ENCODE measurements at regions not wholly inside any gene's neighbourhood (a gene's known extent, or its start where the extent isn't known, plus 50 kb on each side); places are given as distances from the start of the nearest gene placed in this dataset.

DNA sequence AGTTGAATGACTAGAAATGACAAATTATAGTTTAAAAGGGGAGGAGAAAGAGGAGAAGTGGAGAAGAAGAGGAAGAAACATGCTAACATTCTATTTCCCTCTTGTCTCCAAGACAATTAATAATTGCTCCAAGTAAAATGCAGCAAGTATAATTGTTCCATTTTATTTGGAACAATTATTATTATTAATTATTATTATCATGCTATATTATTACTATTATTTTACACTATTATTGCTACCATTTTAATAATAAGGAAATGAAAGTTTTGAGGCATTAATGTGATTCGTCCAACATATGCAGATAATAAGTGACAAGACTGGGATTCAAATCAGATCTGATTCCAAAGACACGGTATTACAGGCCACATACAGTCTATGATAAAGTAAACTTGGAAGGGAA is 293.6 kb upstream of the ZC3H12C start:
- TF ChIP-seq, protein P1, sequence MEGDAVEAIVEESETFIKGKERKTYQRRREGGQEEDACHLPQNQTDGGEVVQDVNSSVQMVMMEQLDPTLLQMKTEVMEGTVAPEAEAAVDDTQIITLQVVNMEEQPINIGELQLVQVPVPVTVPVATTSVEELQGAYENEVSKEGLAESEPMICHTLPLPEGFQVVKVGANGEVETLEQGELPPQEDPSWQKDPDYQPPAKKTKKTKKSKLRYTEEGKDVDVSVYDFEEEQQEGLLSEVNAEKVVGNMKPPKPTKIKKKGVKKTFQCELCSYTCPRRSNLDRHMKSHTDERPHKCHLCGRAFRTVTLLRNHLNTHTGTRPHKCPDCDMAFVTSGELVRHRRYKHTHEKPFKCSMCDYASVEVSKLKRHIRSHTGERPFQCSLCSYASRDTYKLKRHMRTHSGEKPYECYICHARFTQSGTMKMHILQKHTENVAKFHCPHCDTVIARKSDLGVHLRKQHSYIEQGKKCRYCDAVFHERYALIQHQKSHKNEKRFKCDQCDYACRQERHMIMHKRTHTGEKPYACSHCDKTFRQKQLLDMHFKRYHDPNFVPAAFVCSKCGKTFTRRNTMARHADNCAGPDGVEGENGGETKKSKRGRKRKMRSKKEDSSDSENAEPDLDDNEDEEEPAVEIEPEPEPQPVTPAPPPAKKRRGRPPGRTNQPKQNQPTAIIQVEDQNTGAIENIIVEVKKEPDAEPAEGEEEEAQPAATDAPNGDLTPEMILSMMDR (IDR thresholded peaks at IDR 0.05): no peak

DNA sequence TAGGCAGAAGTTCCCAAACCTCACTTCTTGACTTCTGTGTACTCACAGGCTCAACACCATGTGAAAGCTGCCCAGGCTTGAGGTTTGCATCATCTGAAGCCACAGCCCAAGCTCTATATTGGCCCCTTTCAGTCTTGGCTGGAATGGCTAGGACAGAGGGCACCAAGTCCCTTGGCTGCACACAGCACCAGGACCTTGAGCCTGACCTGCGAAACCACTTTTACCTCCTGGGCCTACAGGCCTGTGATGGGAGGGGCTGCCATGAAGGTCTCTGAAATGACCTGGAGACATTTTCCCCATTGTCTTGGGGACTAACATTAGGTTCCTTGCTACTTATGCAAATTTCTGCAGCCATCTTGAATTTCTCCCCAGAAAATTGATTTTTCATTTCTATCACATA is 288.3 kb upstream of the ZC3H12C start:
- Histone ChIP-seq H3K27me3 (ENCODE audit: control insufficient read depth in 1 of 2, insufficient read depth in 2 of 2, low read length in 2 of 2) (no peaks in the 10 kb centered on the region), H3K4me1 (ENCODE audit: insufficient read depth, low read length) (no peaks in the 10 kb centered on the region), H3K4me3 (ENCODE audit: low read length) (no peak overlapping the region), H3K27ac (ENCODE audit: low read depth in 1 of 2, low read length in 2 of 2) (no peak overlapping the region), H3K36me3 (ENCODE audit: insufficient read depth, low read length) (no peaks in the 10 kb centered on the region), H3K9me3 (ENCODE audit: control insufficient read depth in 1 of 2, insufficient read depth in 1 of 2, low read length in 2 of 2) (peaks cover 0 to 3% of the 10 kb centered on the region in 2 experiments)
- ATAC-seq (ENCODE audit: poor library complexity) (no peak), DNase-seq (no peak)
- ChIA-PET CTCF (no interaction called here), POLR2A (no interaction called here)
- Mint-ChIP-seq H3K9me3 (peaks cover 4% of the 10 kb centered on the region), H3K27ac (no peak overlapping the region), H3K27me3 (no peaks in the 10 kb centered on the region), H3K4me3 (no peak overlapping the region), H3K36me3 (ENCODE audit: low read depth) (no peaks in the 10 kb centered on the region), H3K4me1 (ENCODE audit: low read depth) (no peaks in the 10 kb centered on the region)
- intact Hi-C loops (cut with DNase I, micrococcal nuclease): no loop called here
- TF ChIP-seq, protein P1 (IDR thresholded peaks at IDR 0.05): no peak

More for the DNA sequence above, 293.6 kb upstream of the ZC3H12C start:
- Mint-ChIP-seq H3K36me3 (ENCODE audit: low read depth) (no peaks in the 10 kb centered on the region), H3K27ac (no peak overlapping the region), H3K4me3 (no peak overlapping the region), H3K27me3 (no peaks in the 10 kb centered on the region), H3K4me1 (ENCODE audit: low read depth) (no peaks in the 10 kb centered on the region), H3K9me3 (peaks cover 2% of the 10 kb centered on the region)
- no peak for DNase-seq
- ChIA-PET POLR2A (no interaction called here), CTCF (no interaction called here)
- Histone ChIP-seq H3K4me3 (ENCODE audit: low read length) (no peak overlapping the region), H3K27me3 (ENCODE audit: control insufficient read depth in 1 of 2, insufficient read depth in 2 of 2, low read length in 2 of 2) (no peaks in the 10 kb centered on the region), H3K4me1 (ENCODE audit: insufficient read depth, low read length) (no peaks in the 10 kb centered on the region), H3K36me3 (ENCODE audit: insufficient read depth, low read length) (no peaks in the 10 kb centered on the region), H3K9me3 (ENCODE audit: control insufficient read depth in 1 of 2, insufficient read depth in 1 of 2, low read length in 2 of 2) (no peaks in the 10 kb centered on the region), H3K27ac (ENCODE audit: low read depth in 1 of 2, low read length in 2 of 2) (no peak overlapping the region)
- ATAC-seq (ENCODE audit: poor library complexity): no peak
- intact Hi-C loops (cut with DNase I, micrococcal nuclease): no loop called here

DNA sequence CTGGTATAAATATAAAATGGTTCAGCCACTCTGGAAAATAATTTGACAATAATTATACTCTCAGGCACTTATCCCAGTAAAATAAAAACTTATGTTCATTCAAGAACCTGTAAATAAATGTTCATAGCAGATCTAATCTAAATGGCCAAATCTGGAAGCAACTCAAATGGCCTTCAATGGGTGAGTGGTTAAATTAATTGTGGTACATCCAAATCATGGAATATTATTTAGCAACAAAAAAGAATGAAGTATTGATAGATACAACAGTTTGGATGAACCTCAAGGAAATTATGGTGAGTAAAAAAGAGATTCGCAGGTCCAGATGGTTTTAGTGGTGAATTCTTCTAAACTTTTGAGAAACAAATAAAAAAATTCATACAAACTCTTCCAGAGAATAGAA is 287.0 kb upstream of the ZC3H12C start:
- TF ChIP-seq, protein P1 (IDR thresholded peaks at IDR 0.05): no peak
- no peaks in the 10 kb centered on the region for H3K4me1 ChIP-seq (ENCODE audit: insufficient read depth, low read length)

More for the DNA sequence above, 287.0 kb upstream of the ZC3H12C start:
- ChIA-PET CTCF (no interaction called here), POLR2A (no interaction called here)
- peaks cover 0 to 3% of the 10 kb centered on the region in 2 experiments for H3K9me3 ChIP-seq (ENCODE audit: control insufficient read depth in 1 of 2, insufficient read depth in 1 of 2, low read length in 2 of 2)
- H3K36me3 ChIP-seq (ENCODE audit: insufficient read depth, low read length): no peaks in the 10 kb centered on the region
- peaks cover 2% of the 10 kb centered on the region for H3K9me3 Mint-ChIP-seq
- DNase-seq: no peak
- H3K27me3 ChIP-seq (ENCODE audit: control insufficient read depth in 1 of 2, insufficient read depth in 2 of 2, low read length in 2 of 2): no peaks in the 10 kb centered on the region
- no peak overlapping the region for H3K4me3 ChIP-seq (ENCODE audit: low read length)
- no peak overlapping the region for H3K27ac Mint-ChIP-seq
- H3K27me3 Mint-ChIP-seq: no peaks in the 10 kb centered on the region
- no peak overlapping the region for H3K27ac ChIP-seq (ENCODE audit: low read depth in 1 of 2, low read length in 2 of 2)
- intact Hi-C loops (cut with DNase I, micrococcal nuclease): no loop called here
- H3K4me3 Mint-ChIP-seq: no peak overlapping the region
- no peaks in the 10 kb centered on the region for H3K36me3 Mint-ChIP-seq (ENCODE audit: low read depth)
- no peak for ATAC-seq (ENCODE audit: poor library complexity)
- no peaks in the 10 kb centered on the region for H3K4me1 Mint-ChIP-seq (ENCODE audit: low read depth)
